Activated gamma-delta T cell treated with Interleukin-2 at 50 U/mL for 16 hours (primary cell): ENCODE measurements at regions not wholly inside any gene's neighbourhood (a gene's known extent, or its start where the extent isn't known, plus 50 kb on each side); places are given as distances from the start of the nearest gene placed in this dataset.
"Not testable (repeated sequence)": the region's sequence is repeated elsewhere in the genome, so short reads cannot be mapped to it uniquely, and the experiment has no call there.

Experiments used
- DNase-seq: peaks from one replicate; pipeline ENCODE4 v3.0.0-alpha.2; 2020

DNA sequence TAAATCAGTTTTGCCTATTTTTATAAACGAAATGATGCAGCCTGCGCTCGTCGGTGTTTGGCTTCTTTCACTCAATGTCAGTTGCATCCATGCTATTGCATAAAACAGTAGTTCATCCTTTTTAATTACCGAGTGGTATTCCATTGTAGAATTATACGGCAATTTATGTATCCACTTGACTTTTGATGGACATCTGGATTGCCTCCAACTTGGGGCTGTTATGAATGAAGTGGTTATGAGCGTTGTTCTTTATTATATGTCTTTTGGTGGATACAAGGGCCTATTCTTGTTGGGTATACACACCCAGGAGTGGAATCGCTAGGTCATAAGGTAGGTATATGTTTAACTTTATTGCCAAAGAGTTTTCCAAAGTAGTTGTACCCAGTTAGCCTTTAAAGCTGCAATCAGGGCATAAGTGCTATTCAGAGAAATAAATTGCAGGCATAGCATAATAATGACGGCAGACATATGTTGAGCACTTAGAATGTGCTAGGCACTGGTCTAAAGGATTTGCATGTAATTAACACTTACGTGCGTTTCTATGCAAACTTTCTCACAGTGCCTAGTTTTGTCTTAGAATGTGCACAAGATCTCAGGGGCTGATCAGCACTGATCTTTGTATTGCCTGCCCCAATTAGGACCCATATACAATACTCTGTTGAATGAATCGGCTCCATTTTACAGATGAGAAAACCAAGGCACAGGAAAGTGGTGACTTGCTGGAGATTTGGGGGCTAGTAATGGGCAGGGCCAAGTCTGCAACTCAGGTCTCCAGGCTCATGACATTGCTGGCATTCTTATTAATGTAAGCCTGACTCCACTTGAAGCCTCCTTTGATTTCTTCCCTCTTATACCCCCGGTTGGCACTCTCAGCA is 407.0 kb downstream of the BCOR start:
- DNase-seq: no peak

DNA sequence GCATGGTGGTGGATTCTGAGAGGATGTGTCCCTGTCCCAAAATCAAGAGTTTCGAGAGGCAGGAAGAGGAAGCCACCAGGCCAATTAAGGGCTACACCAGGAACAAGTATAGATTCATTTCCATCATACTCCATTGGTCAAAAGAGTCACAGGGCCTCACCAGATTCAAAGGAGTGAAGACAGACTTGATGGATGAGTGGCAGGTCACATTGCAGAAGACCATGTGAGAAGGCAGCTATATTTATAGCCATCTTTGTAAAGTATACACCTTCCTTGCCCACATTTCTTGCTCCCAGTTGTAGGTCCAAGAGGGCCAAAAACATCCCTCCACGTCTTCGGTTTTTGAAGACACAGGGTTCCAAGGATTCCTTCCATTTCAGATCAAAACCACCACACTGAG is 406.0 kb downstream of the BCOR start:
- no peak for DNase-seq

DNA sequence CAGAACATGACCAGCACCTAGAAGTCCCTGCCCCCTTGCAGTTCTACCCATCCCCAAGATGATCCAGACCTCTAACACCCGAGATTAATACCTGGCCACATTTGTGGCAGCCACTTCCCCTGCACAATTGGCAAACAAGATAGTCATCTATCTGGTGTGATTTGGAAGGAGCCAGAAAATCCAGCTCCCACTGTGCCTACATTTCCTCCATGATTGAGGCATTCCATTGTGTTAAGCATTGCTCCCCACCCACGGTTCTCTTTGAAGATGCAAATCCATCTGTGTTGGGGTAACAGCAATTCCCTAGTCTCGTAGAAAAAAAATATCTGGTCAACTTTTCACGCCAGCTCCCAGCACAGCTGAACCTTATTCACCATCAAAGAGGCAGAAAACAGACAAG is 405.0 kb downstream of the BCOR start:
- DNase-seq: no peak

DNA sequence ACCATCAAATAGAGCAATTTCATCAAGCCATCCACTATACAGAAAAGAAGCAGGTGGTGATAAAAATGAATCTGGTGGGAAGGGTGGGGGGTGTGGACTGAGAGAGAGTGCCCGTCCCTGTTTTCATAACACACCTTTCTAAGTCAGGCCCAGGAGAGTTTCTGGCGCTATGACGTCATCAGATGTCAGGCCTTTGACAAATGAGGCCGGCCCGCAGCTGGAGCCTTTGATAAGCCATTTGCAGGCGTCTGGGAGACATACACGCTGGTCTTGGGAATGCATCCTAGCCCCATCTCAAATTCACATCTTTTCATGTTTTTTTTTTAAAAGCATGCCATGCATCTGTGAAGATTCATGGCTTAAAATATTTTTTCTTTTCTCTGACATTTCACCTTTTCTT is 404.5 kb downstream of the BCOR start:
- no peak for DNase-seq

DNA sequence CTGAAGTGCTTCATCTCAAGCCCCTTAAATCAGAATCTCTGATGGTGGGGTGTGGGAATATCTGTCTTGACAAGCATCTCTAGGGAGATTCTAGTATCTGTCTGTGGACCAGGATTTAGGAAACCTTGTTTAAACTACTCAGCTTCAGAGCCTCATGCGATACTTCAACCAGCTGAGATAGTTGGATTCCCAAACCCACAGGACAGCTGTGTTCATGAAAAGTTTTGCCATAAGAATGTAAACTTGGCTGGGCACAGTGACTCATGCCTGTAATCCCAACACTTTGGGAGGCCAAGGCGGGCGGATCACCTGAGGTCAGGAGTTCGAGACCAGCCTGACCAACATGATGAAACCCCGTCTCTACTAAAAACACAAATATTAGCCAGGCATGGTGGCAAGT is 395.1 kb downstream of the BCOR start:
- not testable (repeated sequence) for DNase-seq

DNA sequence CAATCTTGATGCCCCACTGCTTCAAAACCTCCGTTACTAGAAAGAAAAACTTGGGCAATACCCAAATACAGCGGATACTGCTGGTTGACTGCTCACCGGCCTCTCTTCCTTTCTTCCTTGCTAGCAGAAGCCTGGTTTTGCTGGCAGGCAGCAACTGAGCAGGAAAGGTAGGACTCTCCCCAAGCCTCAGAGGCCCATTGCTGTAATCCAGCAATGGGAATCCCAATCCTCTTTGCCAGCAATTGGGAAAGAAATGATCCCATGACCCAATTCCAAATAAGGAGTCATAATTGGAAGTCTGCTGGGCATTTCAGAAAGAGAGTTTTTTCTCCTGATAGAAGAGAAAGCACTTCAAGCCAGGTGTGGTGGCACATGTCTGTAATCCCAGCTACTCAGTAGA is 394.5 kb downstream of the BCOR start:
- DNase-seq: no peak

DNA sequence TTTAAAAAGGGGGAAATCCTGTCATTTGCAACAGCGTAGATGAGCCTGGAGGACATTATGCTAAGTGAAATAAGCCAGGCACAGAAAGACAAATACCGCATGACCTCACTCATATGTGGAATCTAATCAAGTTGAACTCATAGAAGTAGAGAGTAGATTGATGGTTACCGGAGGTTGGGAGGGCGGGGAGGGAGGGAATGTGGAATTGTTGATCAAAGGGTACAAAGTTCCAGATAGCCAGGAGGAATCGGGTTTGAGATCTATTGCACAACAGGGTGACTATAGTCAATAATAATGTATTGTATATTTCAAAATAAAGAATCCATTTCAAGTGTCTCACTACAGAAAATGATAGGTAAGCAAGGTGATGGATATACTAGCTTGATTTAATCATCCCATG is 393.2 kb downstream of the BCOR start:
- DNase-seq: no peak

DNA sequence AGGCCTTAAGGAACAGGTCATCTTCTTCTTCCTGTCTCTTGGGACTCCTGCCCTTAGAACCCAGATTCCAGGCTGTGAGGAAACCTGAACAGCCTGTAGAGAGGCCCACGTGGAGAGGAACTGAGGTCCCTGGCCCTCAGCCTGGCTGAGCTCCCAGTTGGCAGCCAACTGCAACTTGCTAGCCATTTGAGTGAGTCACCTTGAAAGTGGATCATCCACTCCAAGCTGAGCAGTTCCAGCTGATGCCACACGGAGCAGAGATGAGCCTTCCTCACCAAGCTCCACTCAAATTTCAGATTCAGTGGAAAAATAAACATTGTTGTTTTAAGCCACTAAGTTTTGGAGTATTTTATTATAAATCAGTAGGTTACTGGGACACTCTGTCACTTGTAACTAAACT is 392.5 kb downstream of the BCOR start:
- DNase-seq: no peak

DNA sequence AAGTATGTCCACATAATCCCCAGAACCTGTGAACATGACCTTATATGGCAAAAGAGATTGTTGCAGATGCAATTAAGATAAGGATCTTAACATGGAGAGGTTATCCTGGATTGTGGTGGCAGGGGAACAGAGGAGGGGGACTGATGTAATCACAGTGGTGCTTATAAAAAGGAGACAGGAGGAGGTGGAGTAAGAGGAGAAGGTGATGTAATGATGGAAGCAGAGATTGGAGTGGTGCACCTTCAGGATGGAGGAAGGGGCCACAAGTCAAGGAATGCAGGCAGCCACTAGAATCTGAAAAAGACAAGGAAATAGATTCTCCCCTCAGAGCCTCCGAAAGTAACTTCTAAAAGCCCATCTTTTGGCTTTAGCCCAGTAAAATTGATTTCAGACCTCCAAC is 388.4 kb downstream of the BCOR start:
- no peak for DNase-seq

DNA sequence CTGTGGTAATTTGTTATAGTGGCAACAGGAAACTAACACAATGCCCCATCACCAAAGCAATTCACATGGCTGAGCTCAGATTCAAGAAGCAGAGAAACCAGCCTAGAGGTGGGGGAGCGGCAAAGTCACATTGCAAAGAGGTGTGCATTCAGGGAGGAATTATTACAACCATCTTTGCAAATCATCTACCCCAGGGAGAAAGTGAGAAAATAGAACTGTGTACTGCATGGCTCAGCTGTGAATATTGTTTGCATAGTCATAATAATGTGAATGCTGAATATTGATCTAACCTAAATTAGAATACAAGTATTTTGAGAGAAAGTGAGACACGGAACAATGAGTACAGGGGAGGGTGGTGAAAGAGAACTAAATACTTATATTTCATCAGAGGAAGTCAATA is 387.9 kb downstream of the BCOR start:
- no peak for DNase-seq

DNA sequence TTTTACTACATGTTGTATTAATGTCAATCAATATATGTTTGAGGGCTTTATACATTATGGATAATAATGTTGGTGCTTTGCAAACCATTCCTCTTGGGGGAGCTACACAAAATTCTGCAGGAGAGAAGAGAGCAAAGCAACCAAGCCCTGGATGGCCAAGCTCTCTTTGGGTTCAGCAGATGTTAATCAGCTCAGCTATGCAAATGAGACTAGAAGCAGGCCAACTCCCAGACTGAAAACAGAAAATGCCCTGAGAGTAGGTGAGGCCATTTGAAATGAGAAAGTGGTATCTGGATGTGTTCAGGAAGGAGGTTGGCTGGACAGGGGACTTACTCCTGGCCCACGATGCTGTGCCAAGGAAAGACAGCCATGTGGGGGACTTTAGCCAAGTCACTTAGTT is 387.0 kb downstream of the BCOR start:
- DNase-seq: no peak

DNA sequence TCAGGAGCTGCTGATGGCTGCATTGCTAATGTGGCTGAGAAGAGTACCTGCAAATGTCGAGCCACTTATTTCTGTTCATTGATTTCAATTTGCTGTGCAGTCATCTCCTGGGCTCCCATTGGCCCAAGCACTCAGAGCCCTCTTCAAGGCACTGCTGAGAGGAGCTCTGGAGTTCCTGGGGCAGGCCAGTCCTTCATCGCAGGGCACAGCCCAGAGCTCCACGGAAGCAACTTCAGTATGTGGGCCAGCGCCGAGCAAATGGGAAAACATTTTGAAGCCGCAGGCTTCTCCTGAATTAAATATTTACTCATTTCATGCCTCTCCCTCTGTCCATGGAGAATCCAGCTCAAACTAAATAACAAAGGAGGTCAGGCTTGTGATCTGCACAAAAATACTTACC is 383.3 kb downstream of the BCOR start:
- no peak for DNase-seq

DNA sequence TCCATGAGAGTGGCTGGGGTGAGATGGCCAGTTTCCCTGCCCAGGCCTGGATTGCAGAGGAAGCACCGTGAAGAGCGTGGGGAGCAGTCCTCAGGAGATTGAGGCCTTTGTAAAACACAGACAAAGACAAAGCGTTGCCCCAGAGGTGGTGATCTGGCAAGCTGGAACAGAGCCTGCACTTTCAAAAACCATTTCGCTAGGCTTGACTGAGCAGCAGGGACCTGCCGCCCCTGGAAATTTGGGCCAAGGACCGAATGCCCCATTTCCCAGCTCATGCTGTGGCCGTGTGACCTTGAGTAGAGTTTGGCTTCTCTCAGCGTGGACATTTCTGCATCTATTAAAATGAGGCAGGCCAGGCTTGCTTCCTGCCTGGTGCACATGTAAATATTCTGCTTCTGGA is 381.4 kb downstream of the BCOR start:
- DNase-seq: no peak

DNA sequence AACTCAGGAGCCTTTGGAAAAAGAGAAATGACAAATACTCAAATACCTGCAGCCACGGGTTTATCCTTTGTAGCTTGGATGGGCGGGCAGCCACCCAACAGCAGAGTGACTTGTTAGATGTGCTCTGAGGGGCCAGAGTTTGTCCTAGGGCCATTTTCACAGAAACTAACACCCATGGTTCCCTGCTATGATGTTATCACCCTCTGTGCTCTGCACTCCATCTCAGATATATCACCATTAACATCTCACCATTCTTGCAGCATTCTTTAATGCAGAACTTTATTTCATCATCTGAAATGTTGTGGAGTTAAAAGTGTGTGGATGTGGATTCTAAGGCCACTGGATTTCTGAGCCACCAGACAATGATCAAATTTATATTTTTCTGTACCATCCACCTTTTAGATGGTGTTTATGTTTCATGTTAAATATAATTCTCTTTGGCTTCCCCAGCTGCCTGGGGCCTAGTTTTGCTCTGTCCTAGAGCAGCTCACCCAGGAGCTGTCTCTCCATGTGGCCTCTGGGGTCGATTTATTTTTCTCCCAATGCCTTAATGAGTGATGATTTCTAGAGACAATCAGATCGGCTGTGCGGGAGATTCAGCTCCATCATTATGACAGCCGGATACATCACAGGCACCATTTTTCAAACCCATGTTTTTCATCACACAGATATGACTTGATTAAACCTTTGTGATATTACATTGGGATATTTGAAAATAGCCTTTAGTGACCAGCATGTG is 380.8 kb downstream of the BCOR start:
- no peak for DNase-seq

DNA sequence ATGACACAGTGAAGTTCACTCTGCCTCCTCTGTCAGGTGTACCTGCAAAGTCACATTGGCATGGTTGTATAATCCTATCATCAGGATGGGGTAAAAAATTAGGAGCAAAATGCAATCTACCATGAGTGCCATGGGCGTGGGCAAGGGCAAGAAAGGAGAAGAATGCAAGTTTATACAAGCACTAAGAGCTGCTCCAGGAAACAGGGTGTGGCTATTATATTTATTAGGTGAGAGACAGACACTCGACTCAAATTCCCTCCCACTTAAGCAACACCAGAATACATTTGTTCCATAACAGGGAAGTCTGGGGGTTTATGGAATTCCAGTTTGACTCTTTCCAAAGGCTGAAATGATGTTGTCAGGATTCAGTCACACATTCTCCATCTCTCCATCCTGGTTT is 378.8 kb downstream of the BCOR start:
- no peak for DNase-seq

DNA sequence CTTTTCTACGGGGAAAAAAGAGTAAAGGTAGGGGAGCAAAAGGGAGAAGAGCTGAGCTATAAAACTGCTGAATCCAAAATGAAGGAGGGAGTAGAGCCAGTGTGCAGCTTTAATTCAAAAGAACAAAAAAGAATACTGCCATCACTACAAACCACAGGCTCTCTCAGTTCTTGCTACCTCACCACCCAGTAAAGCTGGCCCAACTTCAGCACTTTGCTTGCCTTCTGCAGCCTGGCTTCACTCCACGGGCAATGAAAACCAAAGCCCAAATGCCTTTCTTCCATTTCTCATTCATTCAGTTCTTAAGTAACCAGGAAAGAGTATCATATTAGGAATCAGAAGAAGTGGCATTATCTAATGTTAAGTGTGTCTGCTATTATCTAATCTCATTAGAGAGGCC is 376.8 kb downstream of the BCOR start:
- no peak for DNase-seq

DNA sequence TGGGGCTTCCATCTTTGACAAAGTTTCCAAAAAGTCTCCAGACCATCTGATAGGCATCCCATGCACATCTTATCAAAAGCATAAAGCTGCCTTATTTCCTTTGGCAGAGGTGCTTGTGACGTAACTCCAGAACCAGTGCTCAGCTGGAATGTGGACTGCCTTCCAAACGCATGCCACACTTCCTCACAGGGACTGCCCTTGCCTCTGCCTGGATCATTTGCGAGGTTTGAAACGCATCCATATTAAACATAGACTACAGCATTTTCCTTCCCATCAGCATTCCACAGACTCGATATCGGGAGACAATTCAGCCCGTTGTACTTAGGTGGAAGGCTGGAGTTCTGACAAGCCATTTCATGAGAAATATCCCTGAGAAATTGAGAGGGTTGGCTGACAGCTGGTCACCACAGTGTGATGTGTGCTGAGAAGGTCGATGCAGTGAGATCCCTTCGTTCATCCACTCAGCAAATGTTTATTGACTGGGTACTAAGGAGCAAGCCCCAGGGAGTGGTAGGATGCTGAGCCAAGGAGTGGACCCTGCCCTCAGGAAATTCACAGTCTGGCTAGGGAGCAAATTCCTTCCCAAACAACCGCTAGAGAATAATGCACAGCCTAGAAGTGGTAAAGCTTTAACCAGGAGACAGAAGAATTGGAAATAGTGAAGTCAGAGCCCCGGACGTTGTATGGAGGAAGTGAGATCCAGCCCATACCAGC is 376.0 kb downstream of the BCOR start:
- DNase-seq: no peak

DNA sequence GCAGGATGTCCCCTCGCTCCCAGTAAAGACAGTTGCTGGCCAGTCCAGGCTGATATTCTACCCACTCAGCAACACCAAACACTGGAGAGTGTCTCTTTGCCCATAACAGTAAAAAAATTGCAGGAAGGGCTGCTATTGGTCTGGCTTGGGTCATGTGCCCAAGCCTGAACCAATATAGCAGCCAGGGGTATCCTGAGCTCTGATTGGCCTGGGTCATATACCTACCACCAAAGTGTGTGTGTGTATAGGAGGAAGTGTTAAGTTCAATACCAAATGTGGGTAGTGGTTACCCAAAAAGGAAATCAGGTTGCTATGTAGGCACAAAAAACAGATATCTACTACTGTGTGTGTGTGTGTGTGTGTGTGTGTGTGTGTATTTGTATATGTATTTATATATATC is 373.2 kb downstream of the BCOR start:
- no peak for DNase-seq

DNA sequence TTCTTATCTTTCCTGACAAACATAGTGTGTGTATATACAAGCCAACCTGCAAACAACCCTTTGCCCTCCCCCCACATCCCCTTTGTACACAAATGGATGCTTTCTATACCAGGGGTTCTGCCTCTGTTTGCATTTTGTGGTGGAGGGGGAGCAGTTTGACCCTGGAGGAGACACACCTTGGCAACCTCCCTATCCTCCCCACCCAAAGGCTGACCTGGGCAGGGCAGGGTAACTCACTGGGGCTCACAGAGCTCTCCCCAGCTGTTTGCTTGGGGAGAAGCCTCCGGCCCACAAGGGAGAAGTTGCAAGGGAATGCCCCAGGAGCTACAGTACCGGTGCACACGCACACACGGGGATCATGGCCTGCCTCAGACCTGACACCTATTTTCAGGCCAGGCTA is 372.6 kb downstream of the BCOR start:
- no peak for DNase-seq

DNA sequence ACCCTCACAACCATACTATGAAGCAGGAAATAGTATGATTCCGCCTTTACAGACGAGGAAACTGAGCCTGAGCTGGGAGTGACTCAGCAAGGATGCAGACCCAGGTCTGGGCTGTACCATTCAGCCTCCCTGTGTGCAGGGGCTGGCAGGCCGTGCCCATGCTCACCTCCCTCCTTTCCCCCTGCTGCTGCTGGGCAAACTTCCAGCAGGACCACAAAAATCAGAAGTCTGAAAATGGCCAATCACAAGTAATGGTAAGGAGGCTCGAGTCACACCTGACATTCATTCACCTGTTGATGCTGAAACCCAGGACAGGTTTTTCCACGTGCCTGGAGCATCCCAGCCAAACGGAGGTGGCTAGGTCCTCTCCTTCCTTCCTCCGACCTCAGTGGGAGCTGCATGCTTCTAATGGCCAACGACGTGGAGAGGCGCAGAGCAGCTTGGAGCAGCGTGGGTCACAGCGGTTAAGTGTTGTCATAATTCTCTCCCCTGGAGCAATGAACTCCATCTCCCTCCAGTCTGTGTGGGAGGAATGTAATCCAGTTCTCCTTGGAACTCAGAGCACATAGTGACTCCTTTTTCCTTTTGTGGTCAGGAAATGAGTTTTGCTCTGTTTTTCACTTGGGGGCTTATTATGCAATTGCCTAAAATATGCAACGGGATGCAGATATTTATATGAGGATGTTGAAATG is 371.7 kb downstream of the BCOR start:
- no peak for DNase-seq

DNA sequence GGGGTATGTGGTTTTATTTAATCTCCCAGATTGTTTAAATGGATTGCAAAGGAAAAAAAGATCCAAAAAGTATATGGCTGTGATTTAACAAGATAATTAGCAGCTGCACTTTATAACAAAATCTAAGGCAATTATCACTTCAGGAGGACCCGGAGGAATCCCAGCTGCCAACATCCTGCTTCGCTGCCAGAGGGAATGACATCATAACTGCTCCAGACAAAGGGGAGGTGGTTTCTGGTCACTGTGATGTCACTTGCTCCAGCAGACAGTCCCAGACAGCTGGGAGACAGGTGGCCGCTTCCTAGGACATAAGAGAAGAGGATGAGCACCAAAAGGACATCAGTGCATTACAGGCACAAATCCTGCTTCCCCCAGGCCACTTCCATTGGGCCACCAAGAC is 371.0 kb downstream of the BCOR start:
- no peak for DNase-seq

DNA sequence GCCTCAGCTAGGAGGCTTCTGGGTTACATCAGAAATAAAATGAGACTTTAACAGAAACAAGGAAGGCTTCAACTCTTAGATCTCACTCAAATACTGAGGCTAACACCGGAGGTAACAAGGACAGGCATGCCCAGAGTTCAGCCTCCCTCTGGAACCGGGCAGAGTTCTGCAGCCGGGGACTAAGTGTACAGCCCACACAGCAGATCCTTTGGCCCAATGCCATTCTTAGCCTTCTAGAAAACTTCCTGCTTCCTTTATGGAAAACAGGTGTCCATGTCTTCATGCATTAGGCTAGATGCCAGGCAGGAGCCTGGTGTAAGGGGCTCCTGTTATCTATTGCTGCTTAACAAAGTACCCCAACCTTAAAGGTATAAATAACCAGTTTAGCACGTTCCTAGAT is 369.7 kb downstream of the BCOR start:
- no peak for DNase-seq

DNA sequence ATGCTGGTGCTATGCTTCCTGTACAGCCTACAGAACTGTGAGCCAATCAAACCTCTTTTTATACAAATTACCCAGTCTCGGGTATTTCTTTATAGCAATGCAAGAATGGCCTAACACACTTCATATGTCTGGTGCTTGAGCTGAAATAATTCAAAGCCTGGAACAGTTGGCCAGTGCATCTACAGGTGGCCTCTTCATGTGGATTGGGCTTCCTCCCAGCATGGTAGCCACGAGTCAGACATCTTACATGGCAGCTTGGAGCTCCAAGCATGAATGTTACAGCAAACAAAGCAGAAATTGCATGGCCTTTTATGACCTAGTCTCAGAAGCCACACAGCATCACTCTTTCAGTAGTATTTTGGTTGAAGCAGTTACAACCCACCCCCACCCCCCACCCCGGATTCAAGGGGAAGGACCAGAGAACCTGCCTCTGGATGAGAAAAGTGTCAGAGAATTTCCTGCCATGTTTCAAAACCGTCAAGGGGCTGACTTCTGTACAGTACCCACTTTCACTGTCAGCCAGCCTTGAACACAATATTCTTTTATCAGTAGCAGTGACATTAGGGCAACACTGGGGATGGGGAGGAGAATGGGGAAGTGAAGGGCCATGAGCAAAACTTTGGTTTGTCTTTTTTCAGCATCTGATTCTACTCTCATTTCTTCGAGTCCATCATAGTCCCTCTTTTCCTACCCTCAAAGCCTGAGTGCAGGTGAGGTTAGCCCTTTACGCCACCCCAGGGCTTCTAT is 368.7 kb downstream of the BCOR start:
- DNase-seq: no peak
